Mesenchymal stem cell (in vitro differentiated cells and primary cell): ENCODE measurements at regions not wholly inside any gene's neighbourhood (a gene's known extent, or its start where the extent isn't known, plus 50 kb on each side); places are given as distances from the start of the nearest gene placed in this dataset.

Experiments used
- DNase-seq: peaks from one replicate; pipeline ENCODE4 v3.0.0-alpha.2; 2013
- H2AFZ ChIP-seq: one replicate; pipeline ENCODE4 v1.6.1; 2013; ENCODE audit warnings: low read depth, mild to moderate bottlenecking, control low read depth, inconsistent platforms, low read length, moderate library complexity
- H2AK5ac ChIP-seq: 2 replicates; pipeline ENCODE4 v1.6.1; 2013; ENCODE audit warnings: low read length, moderate library complexity, mild to moderate bottlenecking, inconsistent platforms; ENCODE audit not compliant: severe bottlenecking
- H2BK120ac ChIP-seq: one replicate; pipeline ENCODE4 v1.6.1; 2013; ENCODE audit warnings: low read depth, mild to moderate bottlenecking, inconsistent platforms, low read length, moderate library complexity
- H2BK12ac ChIP-seq, 2 experiments: one replicate each; pipeline ENCODE4 v1.6.1; 2013; ENCODE audit warnings: inconsistent platforms in 2 of 2, low read length in 2 of 2, mild to moderate bottlenecking in 2 of 2, moderate library complexity in 2 of 2, control low read depth in 1 of 2
- H2BK15ac ChIP-seq: one replicate; pipeline ENCODE4 v1.6.1; 2013; ENCODE audit warnings: mild to moderate bottlenecking, low read depth, inconsistent platforms; ENCODE audit not compliant: poor library complexity, severe bottlenecking
- H2BK5ac ChIP-seq: 2 replicates; pipeline ENCODE4 v1.6.1; 2013; ENCODE audit warnings: low read depth, mild to moderate bottlenecking, low read length, control low read depth, inconsistent platforms; ENCODE audit not compliant: poor library complexity, severe bottlenecking
- H3K14ac ChIP-seq, 2 experiments: one replicate each; pipeline ENCODE4 v1.6.1; 2013; ENCODE audit warnings: inconsistent platforms in 2 of 2, low read length in 2 of 2, control low read depth in 1 of 2, mild to moderate bottlenecking in 1 of 2, moderate library complexity in 1 of 2
- H3K18ac ChIP-seq, 2 experiments: one replicate each; pipeline ENCODE4 v1.6.1; 2013; ENCODE audit warnings: inconsistent platforms in 2 of 2, low read length in 2 of 2, control low read depth in 1 of 2, low read depth in 1 of 2, mild to moderate bottlenecking in 1 of 2
- H3K23ac ChIP-seq, 2 experiments: one replicate each; pipeline ENCODE4 v1.6.1; 2013; ENCODE audit warnings: inconsistent platforms in 2 of 2, low read length in 2 of 2, mild to moderate bottlenecking in 2 of 2, moderate library complexity in 2 of 2, control low read depth in 1 of 2
- H3K27ac ChIP-seq: 2 replicates; pipeline ENCODE4 v1.5.1; 2013; ENCODE audit warnings: mild to moderate bottlenecking, moderate library complexity, low read length, control low read depth, inconsistent platforms; ENCODE audit not compliant: poor library complexity, severe bottlenecking
- H3K27me3 ChIP-seq, 2 experiments: 2 replicates each; pipeline versions ENCODE4 v1.6.1 to v1.7.0; 2013; ENCODE audit warnings: low read length in 2 of 2, mild to moderate bottlenecking in 2 of 2, moderate library complexity in 2 of 2, control low read depth in 1 of 2, inconsistent platforms in 1 of 2; ENCODE audit not compliant: control insufficient read depth in 1 of 2, insufficient read depth in 1 of 2
- H3K36me3 ChIP-seq, 2 experiments: 2 replicates each; pipeline versions ENCODE4 v1.6.1 to v1.7.0; 2013; ENCODE audit warnings: low read length in 2 of 2, control low read depth in 1 of 2, inconsistent platforms in 1 of 2, low read depth in 1 of 2, mild to moderate bottlenecking in 1 of 2; ENCODE audit not compliant: insufficient read depth in 2 of 2, control insufficient read depth in 1 of 2
- H3K4ac ChIP-seq, 2 experiments: one replicate each; pipeline ENCODE4 v1.6.1; 2013; ENCODE audit warnings: inconsistent platforms in 2 of 2, low read length in 2 of 2, mild to moderate bottlenecking in 2 of 2, moderate library complexity in 2 of 2, control low read depth in 1 of 2, low read depth in 1 of 2
- H3K4me1 ChIP-seq: 2 replicates; pipeline ENCODE4 v1.6.1; 2013; ENCODE audit warnings: low read depth, low read length, control low read depth; ENCODE audit not compliant: control insufficient read depth, insufficient read depth
- H3K4me2 ChIP-seq: 2 replicates; pipeline ENCODE4 v1.6.1; 2013; ENCODE audit warnings: low read length, mild to moderate bottlenecking, inconsistent platforms; ENCODE audit not compliant: poor library complexity, severe bottlenecking
- H3K4me3 ChIP-seq, 2 experiments: 2 replicates each; pipeline versions ENCODE4 v1.5.1 to v1.7.0; 2013; ENCODE audit warnings: low read length in 2 of 2, mild to moderate bottlenecking in 2 of 2, control low read depth in 1 of 2, low read depth in 1 of 2; ENCODE audit not compliant: insufficient read depth in 1 of 2
- H3K79me1 ChIP-seq: replicated peaks from 2 replicates; pipeline ENCODE4 v1.6.1; 2013; ENCODE audit warnings: mild to moderate bottlenecking, control low read depth, low read length, inconsistent platforms; ENCODE audit not compliant: poor library complexity, severe bottlenecking
- H3K9ac ChIP-seq: 2 replicates; pipeline ENCODE4 v1.7.0; 2013; ENCODE audit warnings: mild to moderate bottlenecking, low read length, moderate library complexity
- H3K9me3 ChIP-seq: 2 replicates; pipeline ENCODE4 v1.7.0; 2013; ENCODE audit warnings: mild to moderate bottlenecking, low read length; ENCODE audit not compliant: control insufficient read depth
- H4K8ac ChIP-seq: one replicate; pipeline ENCODE4 v1.6.1; 2013; ENCODE audit warnings: inconsistent platforms, mild to moderate bottlenecking, low read length, moderate library complexity
- H4K91ac ChIP-seq: one replicate; pipeline ENCODE4 v1.6.1; 2013; ENCODE audit warnings: mild to moderate bottlenecking, low read length, inconsistent platforms
- WGBS: methylation state at CpG from one replicate; pipeline ENCODE4 v1.1.7; 2013; ENCODE audit warnings: mixed read lengths; 5-methylcytosine and 5-hydroxymethylcytosine counted together

GRCh38 chr21:16322454-16322853 lies 592.7 kb downstream of the USP25 start:
- H2BK12ac ChIP-seq = no peak overlapping the region
- WGBS = no CpG with 5 or more reads among the region's 2 CpGs
- H4K91ac ChIP-seq = no peak overlapping the region
- no peak overlapping the region for H3K18ac ChIP-seq
- no peak overlapping the region for H2BK120ac ChIP-seq
- no peaks in the 10 kb centered on the region for H3K9me3 ChIP-seq
- peak overlapping the region; percentile 76 for H3K9ac ChIP-seq
- H4K8ac ChIP-seq = no peak overlapping the region
- no peak overlapping the region for H2BK15ac ChIP-seq
- no peak for DNase-seq
- no peak overlapping the region for H3K4ac ChIP-seq
- H3K27me3 ChIP-seq = no peaks in the 10 kb centered on the region
- no peak overlapping the region for H3K4me2 ChIP-seq
- H2AFZ ChIP-seq = no peak overlapping the region
- no peak overlapping the region for H3K14ac ChIP-seq
- no peaks in the 10 kb centered on the region for H3K36me3 ChIP-seq
- H3K27ac ChIP-seq = no peak overlapping the region
- H2AK5ac ChIP-seq = no peak overlapping the region
- H3K79me1 ChIP-seq = peaks cover 19% of the 10 kb centered on the region
- H3K4me1 ChIP-seq = no peaks in the 10 kb centered on the region
- H3K4me3 ChIP-seq = no peak overlapping the region
- no peak overlapping the region for H3K23ac ChIP-seq
- no peak overlapping the region for H2BK5ac ChIP-seq

- DNase-seq = no peak
- Histone ChIP-seq H3K79me1 (peaks cover 12% of the 10 kb centered on the region), H2BK5ac (no peak overlapping the region), H2BK120ac (no peak overlapping the region), H3K9ac (peak overlapping the region; percentile 4), H2AFZ (no peak overlapping the region), H3K14ac (no peak overlapping the region), H3K4me1 (no peaks in the 10 kb centered on the region), H4K8ac (no peak overlapping the region), H3K27me3 (no peaks in the 10 kb centered on the region), H2BK15ac (no peak overlapping the region), H3K23ac (no peak overlapping the region), H3K4me2 (no peak overlapping the region), H3K4me3 (no peak overlapping the region), H3K36me3 (no peaks in the 10 kb centered on the region), H3K27ac (no peak overlapping the region), H3K9me3 (no peaks in the 10 kb centered on the region), H3K4ac (no peak overlapping the region), H4K91ac (no peak overlapping the region), H3K18ac (no peak overlapping the region), H2BK12ac (no peak overlapping the region), H2AK5ac (no peak overlapping the region)
- no CpG with 5 or more reads among the region's 1 CpG for WGBS
These were observed 593.8 kb downstream of the USP25 start for GRCh38 chr21:16323596-16323995.

- Histone ChIP-seq H2AFZ (no peak overlapping the region), H3K27me3 (no peaks in the 10 kb centered on the region), H3K4me2 (no peak overlapping the region), H3K23ac (no peak overlapping the region), H4K91ac (no peak overlapping the region), H2BK120ac (no peak overlapping the region), H3K4me1 (no peaks in the 10 kb centered on the region), H3K4me3 (no peak overlapping the region), H3K9ac (peak overlapping the region; percentile 37), H3K36me3 (no peaks in the 10 kb centered on the region), H2BK5ac (no peak overlapping the region), H3K79me1 (peaks cover 7% of the 10 kb centered on the region), H3K18ac (no peak overlapping the region), H3K14ac (no peak overlapping the region), H3K9me3 (no peaks in the 10 kb centered on the region), H3K4ac (no peak overlapping the region), H2AK5ac (no peak overlapping the region), H2BK12ac (no peak overlapping the region), H2BK15ac (no peak overlapping the region), H3K27ac (no peak overlapping the region), H4K8ac (no peak overlapping the region)
- no CpG with 5 or more reads among the region's 1 CpG for WGBS
- DNase-seq = no peak
These were observed 594.8 kb downstream of the USP25 start for GRCh38 chr21:16324630-16325029.

GRCh38 chr21:16330082-16330907 lies 600.5 kb downstream of the USP25 start:
- 0% methylated on average over 1 of the region's 6 CpGs for WGBS
- H2AK5ac ChIP-seq = no peak overlapping the region
- H3K79me1 ChIP-seq = peaks cover 7% of the 10 kb centered on the region

More at GRCh38 chr21:16330082-16330907, 600.5 kb downstream of the USP25 start:
- Histone ChIP-seq H2BK5ac (no peak overlapping the region), H3K4me1 (no peaks in the 10 kb centered on the region), H3K9me3 (no peaks in the 10 kb centered on the region), H3K4me3 (peak overlapping the region in 1 of 2 experiments; percentile 63), H4K91ac (no peak overlapping the region), H3K18ac (no peak overlapping the region), H3K36me3 (no peaks in the 10 kb centered on the region), H2AFZ (no peak overlapping the region), H3K14ac (no peak overlapping the region), H3K9ac (peak overlapping the region; percentile 81), H3K23ac (no peak overlapping the region), H3K27me3 (no peaks in the 10 kb centered on the region), H3K27ac (no peak overlapping the region), H4K8ac (no peak overlapping the region), H2BK12ac (no peak overlapping the region), H2BK15ac (no peak overlapping the region), H3K4me2 (no peak overlapping the region), H2BK120ac (no peak overlapping the region), H3K4ac (no peak overlapping the region)
- peak; percentile 65 for DNase-seq
